ENCODE measurements at regions not wholly inside any gene's neighbourhood (a gene's known extent, or its start where the extent isn't known, plus 50 kb on each side); places are given as distances from the start of the nearest gene placed in this dataset.

- TF ChIP-seq POLR2AphosphoS5 (IDR thresholded peaks at IDR 0.05) (no peak), POLR2A (IDR thresholded peaks at IDR 0.05) (no peak), CTCF (IDR thresholded peaks at IDR 0.05) (no peak), EP300 (IDR thresholded peaks at IDR 0.05) (no peak)
- Histone ChIP-seq H3K27me3 (no peaks in the 10 kb centered on the region), H3K4me3 (no peak overlapping the region), H3K27ac (no peak overlapping the region), H3K4me1 (no peaks in the 10 kb centered on the region), H3K36me3 (peaks cover 0 to 19% of the 10 kb centered on the region in 2 donors), H3K9me3 (no peaks in the 10 kb centered on the region)
- no peak for ATAC-seq
- 73 to 100% methylated on average over 1 of the region's 1 CpG for WGBS, 2 donors (ENCODE audit: low coverage in 1 of 2)
Measured at GRCh38 chr6:144854654-144855053, 569.5 kb downstream of the UTRN start.

GRCh38 chr6:144855375-144855774 lies 570.2 kb downstream of the UTRN start:
- ATAC-seq = no peak
- TF ChIP-seq CTCF (IDR thresholded peaks at IDR 0.05) (no peak), POLR2A (IDR thresholded peaks at IDR 0.05) (no peak), POLR2AphosphoS5 (IDR thresholded peaks at IDR 0.05) (no peak), EP300 (IDR thresholded peaks at IDR 0.05) (no peak)
- H3K27me3 ChIP-seq = no peaks in the 10 kb centered on the region
- H3K27ac ChIP-seq = no peak overlapping the region
- H3K4me3 ChIP-seq = no peak overlapping the region
- peaks cover 0 to 13% of the 10 kb centered on the region in 2 donors for H3K36me3 ChIP-seq
- H3K9me3 ChIP-seq = no peaks in the 10 kb centered on the region
- H3K4me1 ChIP-seq = no peaks in the 10 kb centered on the region

- TF ChIP-seq CTCF (IDR thresholded peaks at IDR 0.05) (no peak), EP300 (IDR thresholded peaks at IDR 0.05) (no peak), POLR2A (IDR thresholded peaks at IDR 0.05) (no peak), POLR2AphosphoS5 (IDR thresholded peaks at IDR 0.05) (no peak)
- H3K4me3 ChIP-seq = no peak overlapping the region
- peaks cover 0 to 8% of the 10 kb centered on the region in 2 donors for H3K36me3 ChIP-seq
- ATAC-seq = no peak
- H3K9me3 ChIP-seq = no peaks in the 10 kb centered on the region
- 79 to 91% methylated on average over 2 of the region's 2 CpGs for WGBS, 2 donors (ENCODE audit: low coverage in 1 of 2)
- H3K27me3 ChIP-seq = no peaks in the 10 kb centered on the region
- no peak overlapping the region for H3K27ac ChIP-seq
- no peaks in the 10 kb centered on the region for H3K4me1 ChIP-seq
Measured at GRCh38 chr6:144855812-144856531, 570.8 kb downstream of the UTRN start.

GRCh38 chr6:144856622-144857021 lies 571.5 kb downstream of the UTRN start:
- no peaks in the 10 kb centered on the region for H3K27me3 ChIP-seq
- no peak overlapping the region for H3K4me3 ChIP-seq
- no peaks in the 10 kb centered on the region for H3K4me1 ChIP-seq
- no peaks in the 10 kb centered on the region for H3K9me3 ChIP-seq
- no peak overlapping the region for H3K27ac ChIP-seq
- peaks cover 0 to 1% of the 10 kb centered on the region in 2 donors for H3K36me3 ChIP-seq
- no peak for ATAC-seq
- TF ChIP-seq POLR2A (IDR thresholded peaks at IDR 0.05) (no peak), POLR2AphosphoS5 (IDR thresholded peaks at IDR 0.05) (no peak), EP300 (IDR thresholded peaks at IDR 0.05) (no peak), CTCF (IDR thresholded peaks at IDR 0.05) (no peak)
- 75 to 94% methylated on average over 2 to 3 of the region's 3 CpGs for WGBS, 2 donors (ENCODE audit: low coverage in 1 of 2)

- Histone ChIP-seq H3K4me3 (no peak overlapping the region), H3K27ac (no peak overlapping the region), H3K9me3 (no peaks in the 10 kb centered on the region), H3K27me3 (no peaks in the 10 kb centered on the region), H3K4me1 (no peaks in the 10 kb centered on the region), H3K36me3 (no peaks in the 10 kb centered on the region)
- ATAC-seq = no peak
- WGBS, 2 donors (ENCODE audit: low coverage in 1 of 2) = 70 to 94% methylated on average over 2 to 3 of the region's 3 CpGs
- TF ChIP-seq CTCF (IDR thresholded peaks at IDR 0.05) (no peak), EP300 (IDR thresholded peaks at IDR 0.05) (no peak), POLR2A (IDR thresholded peaks at IDR 0.05) (no peak), POLR2AphosphoS5 (IDR thresholded peaks at IDR 0.05) (no peak)
Measured at GRCh38 chr6:144857086-144857485, 572.0 kb downstream of the UTRN start.

Measured in gastroesophageal sphincter (tissue), 4 donors.